Endothelial cell of umbilical vein (primary cell): ENCODE measurements at regions not wholly inside any gene's neighbourhood (a gene's known extent, or its start where the extent isn't known, plus 50 kb on each side); places are given as distances from the start of the nearest gene placed in this dataset.

ENCODE experiments used
- POLR2A ChIP-seq: IDR thresholded peaks from 2 replicates; pipeline ENCODE4 v1.6.1; 2012; ENCODE audit warnings: low read depth, mild to moderate bottlenecking, control low read depth, low read length
- TF ChIP-seq, protein P1 (sequence below), 2 donors: IDR thresholded peaks; 1 replicate in 1 of 2; 2 replicates in 1 of 2; pipeline ENCODE4 v1.5.1; 2011; ENCODE audit warnings: low read length in 2 of 2, mild to moderate bottlenecking in 2 of 2, moderate library complexity in 2 of 2, control low read depth in 1 of 2, inconsistent platforms in 1 of 2, low read depth in 1 of 2; ENCODE audit not compliant: insufficient read depth in 1 of 2; ENCODE audit errors: extremely low read depth in 1 of 2
- TF ChIP-seq, protein P2 (sequence below): IDR thresholded peaks from 2 replicates; pipeline ENCODE4 v1.6.1; 2011; ENCODE audit not compliant: insufficient read depth, insufficient read length

DNA sequence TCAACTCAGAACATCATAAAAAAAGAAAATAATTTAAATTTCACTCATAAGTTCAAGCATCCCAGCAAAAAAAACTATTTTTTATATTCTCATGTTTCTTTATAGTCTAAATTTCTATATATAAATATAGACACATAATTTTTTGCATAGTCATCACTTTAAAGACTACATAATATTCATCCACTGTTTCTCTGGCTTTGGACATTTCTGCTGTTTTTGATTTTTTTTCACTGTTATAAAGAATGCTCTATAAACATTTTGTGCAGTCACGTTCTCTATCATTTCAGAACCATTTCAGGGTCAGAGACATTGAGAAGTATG is 59.7 kb upstream of the CLPB start:
- TF ChIP-seq, protein P1, sequence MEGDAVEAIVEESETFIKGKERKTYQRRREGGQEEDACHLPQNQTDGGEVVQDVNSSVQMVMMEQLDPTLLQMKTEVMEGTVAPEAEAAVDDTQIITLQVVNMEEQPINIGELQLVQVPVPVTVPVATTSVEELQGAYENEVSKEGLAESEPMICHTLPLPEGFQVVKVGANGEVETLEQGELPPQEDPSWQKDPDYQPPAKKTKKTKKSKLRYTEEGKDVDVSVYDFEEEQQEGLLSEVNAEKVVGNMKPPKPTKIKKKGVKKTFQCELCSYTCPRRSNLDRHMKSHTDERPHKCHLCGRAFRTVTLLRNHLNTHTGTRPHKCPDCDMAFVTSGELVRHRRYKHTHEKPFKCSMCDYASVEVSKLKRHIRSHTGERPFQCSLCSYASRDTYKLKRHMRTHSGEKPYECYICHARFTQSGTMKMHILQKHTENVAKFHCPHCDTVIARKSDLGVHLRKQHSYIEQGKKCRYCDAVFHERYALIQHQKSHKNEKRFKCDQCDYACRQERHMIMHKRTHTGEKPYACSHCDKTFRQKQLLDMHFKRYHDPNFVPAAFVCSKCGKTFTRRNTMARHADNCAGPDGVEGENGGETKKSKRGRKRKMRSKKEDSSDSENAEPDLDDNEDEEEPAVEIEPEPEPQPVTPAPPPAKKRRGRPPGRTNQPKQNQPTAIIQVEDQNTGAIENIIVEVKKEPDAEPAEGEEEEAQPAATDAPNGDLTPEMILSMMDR (IDR thresholded peaks at IDR 0.05; ENCODE audit: extremely low read depth in 1 of 2, insufficient read depth in 1 of 2, low read depth in 1 of 2, low read length in 2 of 2): no peak
- no peak for TF ChIP-seq POLR2A
- TF ChIP-seq, protein P2, sequence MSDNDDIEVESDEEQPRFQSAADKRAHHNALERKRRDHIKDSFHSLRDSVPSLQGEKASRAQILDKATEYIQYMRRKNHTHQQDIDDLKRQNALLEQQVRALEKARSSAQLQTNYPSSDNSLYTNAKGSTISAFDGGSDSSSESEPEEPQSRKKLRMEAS: no peak
